IMR-90 (cell line): ENCODE measurements at regions not wholly inside any gene's neighbourhood (a gene's known extent, or its start where the extent isn't known, plus 50 kb on each side); places are given as distances from the start of the nearest gene placed in this dataset.

Experiments
- BHLHE40 ChIP-seq: fragments of 150-350 bp; IDR thresholded peaks from 2 replicates; pipeline ENCODE4 v1.6.1; 2016; ENCODE audit warnings: mild to moderate bottlenecking, low read depth, low read length
- CEBPB ChIP-seq: IDR thresholded peaks from 2 replicates; pipeline ENCODE4 v1.6.1; 2012; ENCODE audit warnings: low read depth, low read length, improper control_type of control experiment
- CHD1 ChIP-seq: IDR thresholded peaks from 2 replicates; pipeline ENCODE4 v1.6.1; 2012; ENCODE audit warnings: low read depth, low read length, improper control_type of control experiment
- CTCF ChIP-seq: conservative IDR thresholded peaks from 2 replicates; pipeline ENCODE4 v1.5.1; 2012; ENCODE audit warnings: mild to moderate bottlenecking, low read depth, low read length, improper control_type of control experiment
- MXI1 ChIP-seq: IDR thresholded peaks from 2 replicates; pipeline ENCODE4 v1.6.1; 2012; ENCODE audit warnings: low read depth, mild to moderate bottlenecking, low read length, moderate library complexity, borderline replicate concordance
- POLR2A ChIP-seq: IDR thresholded peaks from 2 replicates; pipeline ENCODE4 v1.6.1; 2012; ENCODE audit warnings: mild to moderate bottlenecking, low read depth, low read length
- RAD21 ChIP-seq: IDR thresholded peaks from 2 replicates; pipeline ENCODE4 v1.6.1; 2012; ENCODE audit warnings: low read length, improper control_type of control experiment
- RCOR1 ChIP-seq: IDR thresholded peaks from 2 replicates; pipeline ENCODE4 v1.6.1; 2012; ENCODE audit warnings: mild to moderate bottlenecking, low read length, improper control_type of control experiment; ENCODE audit not compliant: insufficient replicate concordance
- RFX5 ChIP-seq: IDR thresholded peaks from 2 replicates; pipeline ENCODE4 v1.8.0; 2012; ENCODE audit warnings: low read depth, mild to moderate bottlenecking, low read length, moderate library complexity
- SMC3 ChIP-seq: fragments of 150-350 bp; IDR thresholded peaks from 2 replicates; pipeline ENCODE4 v1.6.1; 2016; ENCODE audit warnings: low read depth, mild to moderate bottlenecking, antibody characterized with exemption, low read length, moderate library complexity
- USF2 ChIP-seq: fragments of 150-350 bp; IDR thresholded peaks from 2 replicates; pipeline ENCODE4 v1.6.1; 2017; ENCODE audit warnings: mild to moderate bottlenecking, antibody characterized with exemption, low read length, low read depth

- TF ChIP-seq RCOR1 (no peak), RFX5 (no peak), MXI1 (no peak), USF2 (no peak), POLR2A (no peak), CEBPB (no peak), RAD21 (no peak), CTCF (no peak), BHLHE40 (no peak), CHD1 (no peak), SMC3 (no peak)
Measured at GRCh38 chr15:101573951-101574350, 78.2 kb downstream of the TM2D3 start.
